Tibial nerve (tissue), 4 donors: ENCODE measurements at regions not wholly inside any gene's neighbourhood (a gene's known extent, or its start where the extent isn't known, plus 50 kb on each side); places are given as distances from the start of the nearest gene placed in this dataset.

Experiments used
- CTCF ChIP-seq, 5 experiments: fragments of 200-600 bp in 3 of 5; fragments of 450-650 bp in 2 of 5; sonication (generic) in 3 of 5; IDR thresholded peaks; one replicate each; pipeline ENCODE4 v1.5.1; 2016 to 2019; ENCODE audit warnings: antibody characterized with exemption in 5 of 5, mild to moderate bottlenecking in 3 of 5, moderate library complexity in 2 of 5
- EP300 ChIP-seq, 2 donors: sonication (generic); formaldehyde crosslinking; IDR thresholded peaks; one replicate each; pipeline ENCODE4 v1.6.1; 2017; ENCODE audit warnings: antibody characterized with exemption in 2 of 2, mild to moderate bottlenecking in 1 of 2
- POLR2A ChIP-seq, 2 donors: fragments of 450-650 bp; IDR thresholded peaks; one replicate each; pipeline ENCODE4 v1.6.1; 2017; ENCODE audit warnings: antibody characterized with exemption in 2 of 2, mild to moderate bottlenecking in 2 of 2, moderate library complexity in 2 of 2

- no peak for TF ChIP-seq CTCF (IDR thresholded peaks at IDR 0.05)
- TF ChIP-seq POLR2A (IDR thresholded peaks at IDR 0.05): no peak
- TF ChIP-seq EP300 (IDR thresholded peaks at IDR 0.05): no peak
These were observed 236.2 kb downstream of the CD83 start for GRCh38 chr6:14353798-14354197.
